Ishikawa (cell line): ENCODE measurements at regions not wholly inside any gene's neighbourhood (a gene's known extent, or its start where the extent isn't known, plus 50 kb on each side); places are given as distances from the start of the nearest gene placed in this dataset.

Experiments
- CEBPB ChIP-seq: IDR thresholded peaks from 2 replicates; pipeline ENCODE4 v1.6.1; 2012
- CREB1 ChIP-seq: IDR thresholded peaks from 2 replicates; pipeline ENCODE4 v1.6.1; 2012; ENCODE audit warnings: low read depth
- EGR1 ChIP-seq: IDR thresholded peaks from 2 replicates; pipeline ENCODE4 v1.6.1; 2012
- EP300 ChIP-seq: IDR thresholded peaks from 2 replicates; pipeline ENCODE4 v1.6.1; 2012; ENCODE audit warnings: borderline replicate concordance
- FOXM1 ChIP-seq: IDR thresholded peaks from 2 replicates; pipeline ENCODE4 v1.6.1; 2012; ENCODE audit warnings: low read depth, borderline replicate concordance
- NFIC ChIP-seq: IDR thresholded peaks from 2 replicates; pipeline ENCODE4 v1.6.1; 2012
- RAD21 ChIP-seq: IDR thresholded peaks from 2 replicates; pipeline ENCODE4 v1.6.1; 2012; ENCODE audit warnings: low read depth
- TCF12 ChIP-seq: IDR thresholded peaks from 2 replicates; pipeline ENCODE4 v1.6.1; 2012; ENCODE audit warnings: low read depth
- TEAD4 ChIP-seq: IDR thresholded peaks from 2 replicates; pipeline ENCODE4 v1.6.1; 2012
- ZBTB7A ChIP-seq: IDR thresholded peaks from 2 replicates; pipeline ENCODE4 v1.6.1; 2012; ENCODE audit warnings: low read depth
- TF ChIP-seq, protein P1 (sequence below): IDR thresholded peaks from 2 replicates; pipeline ENCODE4 v1.6.1; 2012
- TF ChIP-seq, protein P2 (sequence below): IDR thresholded peaks from 2 replicates; pipeline ENCODE4 v1.6.1; 2012; ENCODE audit warnings: low read depth, mild to moderate bottlenecking
- TF ChIP-seq, protein P3 (sequence below): IDR thresholded peaks from 2 replicates; pipeline ENCODE4 v1.6.1; 2012

DNA sequence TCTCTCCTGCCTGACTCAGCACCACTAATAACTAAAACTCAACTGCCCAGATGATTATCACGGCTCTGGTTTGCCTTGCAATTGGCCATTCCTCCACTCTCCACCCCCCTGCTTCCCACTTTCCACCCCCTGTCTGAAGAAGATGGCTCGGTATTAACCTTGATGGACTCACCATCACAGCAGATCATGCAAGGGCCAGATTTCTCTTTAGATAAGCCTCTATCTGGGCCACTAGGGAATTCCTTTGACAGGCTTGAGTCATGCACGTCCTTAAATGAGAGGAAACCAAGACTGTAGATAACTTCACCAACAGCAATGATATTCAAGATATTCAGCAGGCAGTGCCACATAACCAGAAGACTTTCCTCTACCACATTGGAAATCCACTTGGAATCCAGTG, 131.1 kb upstream of the NBEA start:
- TF ChIP-seq EGR1 (no peak), TCF12 (no peak), CEBPB (no peak), NFIC (no peak), ZBTB7A (no peak), TEAD4 (no peak), RAD21 (no peak), EP300 (no peak), CREB1 (no peak), FOXM1 (no peak)
- TF ChIP-seq, protein P1, sequence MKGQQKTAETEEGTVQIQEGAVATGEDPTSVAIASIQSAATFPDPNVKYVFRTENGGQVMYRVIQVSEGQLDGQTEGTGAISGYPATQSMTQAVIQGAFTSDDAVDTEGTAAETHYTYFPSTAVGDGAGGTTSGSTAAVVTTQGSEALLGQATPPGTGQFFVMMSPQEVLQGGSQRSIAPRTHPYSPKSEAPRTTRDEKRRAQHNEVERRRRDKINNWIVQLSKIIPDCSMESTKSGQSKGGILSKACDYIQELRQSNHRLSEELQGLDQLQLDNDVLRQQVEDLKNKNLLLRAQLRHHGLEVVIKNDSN, result no peak
- TF ChIP-seq, protein P2, sequence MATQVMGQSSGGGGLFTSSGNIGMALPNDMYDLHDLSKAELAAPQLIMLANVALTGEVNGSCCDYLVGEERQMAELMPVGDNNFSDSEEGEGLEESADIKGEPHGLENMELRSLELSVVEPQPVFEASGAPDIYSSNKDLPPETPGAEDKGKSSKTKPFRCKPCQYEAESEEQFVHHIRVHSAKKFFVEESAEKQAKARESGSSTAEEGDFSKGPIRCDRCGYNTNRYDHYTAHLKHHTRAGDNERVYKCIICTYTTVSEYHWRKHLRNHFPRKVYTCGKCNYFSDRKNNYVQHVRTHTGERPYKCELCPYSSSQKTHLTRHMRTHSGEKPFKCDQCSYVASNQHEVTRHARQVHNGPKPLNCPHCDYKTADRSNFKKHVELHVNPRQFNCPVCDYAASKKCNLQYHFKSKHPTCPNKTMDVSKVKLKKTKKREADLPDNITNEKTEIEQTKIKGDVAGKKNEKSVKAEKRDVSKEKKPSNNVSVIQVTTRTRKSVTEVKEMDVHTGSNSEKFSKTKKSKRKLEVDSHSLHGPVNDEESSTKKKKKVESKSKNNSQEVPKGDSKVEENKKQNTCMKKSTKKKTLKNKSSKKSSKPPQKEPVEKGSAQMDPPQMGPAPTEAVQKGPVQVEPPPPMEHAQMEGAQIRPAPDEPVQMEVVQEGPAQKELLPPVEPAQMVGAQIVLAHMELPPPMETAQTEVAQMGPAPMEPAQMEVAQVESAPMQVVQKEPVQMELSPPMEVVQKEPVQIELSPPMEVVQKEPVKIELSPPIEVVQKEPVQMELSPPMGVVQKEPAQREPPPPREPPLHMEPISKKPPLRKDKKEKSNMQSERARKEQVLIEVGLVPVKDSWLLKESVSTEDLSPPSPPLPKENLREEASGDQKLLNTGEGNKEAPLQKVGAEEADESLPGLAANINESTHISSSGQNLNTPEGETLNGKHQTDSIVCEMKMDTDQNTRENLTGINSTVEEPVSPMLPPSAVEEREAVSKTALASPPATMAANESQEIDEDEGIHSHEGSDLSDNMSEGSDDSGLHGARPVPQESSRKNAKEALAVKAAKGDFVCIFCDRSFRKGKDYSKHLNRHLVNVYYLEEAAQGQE, result no peak
- TF ChIP-seq, protein P3, sequence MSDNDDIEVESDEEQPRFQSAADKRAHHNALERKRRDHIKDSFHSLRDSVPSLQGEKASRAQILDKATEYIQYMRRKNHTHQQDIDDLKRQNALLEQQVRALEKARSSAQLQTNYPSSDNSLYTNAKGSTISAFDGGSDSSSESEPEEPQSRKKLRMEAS, result no peak
